ENCODE measurements at regions not wholly inside any gene's neighbourhood (a gene's known extent, or its start where the extent isn't known, plus 50 kb on each side); places are given as distances from the start of the nearest gene placed in this dataset.

DNA sequence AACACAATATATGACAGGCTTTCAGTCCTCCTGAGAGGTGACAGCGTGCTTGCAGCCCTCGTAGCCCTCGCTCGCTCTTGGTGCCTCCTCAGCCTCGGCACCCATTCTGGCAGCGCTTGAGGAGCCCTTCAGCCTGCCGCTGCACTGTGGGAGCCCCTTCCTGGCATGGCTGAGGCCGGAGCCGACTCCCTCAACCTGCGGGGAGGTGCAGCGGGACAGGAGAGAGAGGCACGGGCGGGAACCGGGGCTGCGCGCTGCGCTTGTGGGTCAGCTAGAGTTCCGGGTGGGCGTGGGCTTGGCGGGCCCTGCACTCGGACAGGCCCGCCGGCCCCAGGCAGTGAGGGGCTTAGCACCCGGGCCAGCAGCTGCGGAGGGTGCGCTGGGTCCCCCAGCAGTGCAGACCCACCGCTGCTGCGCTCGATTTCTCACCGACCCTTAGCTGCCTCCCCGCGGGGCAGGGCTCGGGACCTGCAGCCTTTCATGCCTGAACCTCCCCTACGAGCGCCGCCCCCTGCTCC, 60.4 kb upstream of the HRH1 start:
- CTCF ChIA-PET (ENCODE audit: partially characterized antibody), result interaction anchor here (0.7 to 9.3 kb wide), 11 partner anchors 17 to 312 kb away, joined by 3 to 76 read pairs (median 5); partner anchors contain the start of gene HRH1
- no peaks in the 10 kb centered on the region for H3K23me2 ChIP-seq (ENCODE audit: low read depth, low read length)
- FAIRE-seq, result no peak
- no peak for TF ChIP-seq ZNF274 (IDR thresholded peaks at IDR 0.05; ENCODE audit: borderline replicate concordance, extremely low read depth, low read length)
- no peak for TF ChIP-seq BCL11A (IDR thresholded peaks at IDR 0.05; ENCODE audit: low read depth in 2 of 2, low read length in 2 of 2)
- no peak for TF ChIP-seq BRCA1 (IDR thresholded peaks at IDR 0.05; ENCODE audit: low read depth, low read length)
- no peak for TF ChIP-seq GABPA (IDR thresholded peaks at IDR 0.05; ENCODE audit: borderline replicate concordance, insufficient read depth, low read length)
- no peak for TF ChIP-seq JUND (IDR thresholded peaks at IDR 0.05; ENCODE audit: low read length)
- TF ChIP-seq TAF7 (optimal IDR thresholded peaks at IDR 0.05; ENCODE audit: borderline replicate concordance, low read depth, low read length), result no peak
- TF ChIP-seq PHF8 (conservative IDR thresholded peaks at IDR 0.05; ENCODE audit: low read depth, low read length), result no peak
- TF ChIP-seq YY1 (IDR thresholded peaks at IDR 0.05; ENCODE audit: low read depth, low read length), result no peak
- no peak for TF ChIP-seq KDM4A (IDR thresholded peaks at IDR 0.05; ENCODE audit: low read depth, low read length, severe bottlenecking)
- no peak for TF ChIP-seq NRF1 (IDR thresholded peaks at IDR 0.05; ENCODE audit: low read depth, low read length)
- no peak for TF ChIP-seq SP4 (IDR thresholded peaks at IDR 0.05; ENCODE audit: low read length)
- TF ChIP-seq GTF2F1 (IDR thresholded peaks at IDR 0.05; ENCODE audit: borderline replicate concordance, low read depth, low read length), result no peak
- no peak for TF ChIP-seq JUN (IDR thresholded peaks at IDR 0.05; ENCODE audit: low read depth, low read length)
- TF ChIP-seq SIN3A (conservative IDR thresholded peaks at IDR 0.05 in 1 of 2, IDR thresholded peaks at IDR 0.05 in 1 of 2; ENCODE audit: low read depth in 1 of 2, low read length in 2 of 2), result no peak
- TF ChIP-seq CHD1 (IDR thresholded peaks at IDR 0.05; ENCODE audit: low read depth, low read length), result no peak

More for the DNA sequence above, 60.4 kb upstream of the HRH1 start:
- Histone ChIP-seq H4K91ac (replicated peaks; ENCODE audit: insufficient read length, low read length) (no peak overlapping the region), H3K9ac (replicated peaks in 1 of 4; ENCODE audit: extremely low read depth in 1 of 4, low read depth in 3 of 4, low read length in 3 of 4) (no peak overlapping the region), H3K23ac (ENCODE audit: insufficient read length) (no peak overlapping the region), H2BK5ac (ENCODE audit: low read depth, low read length) (no peak overlapping the region), H3K27me3 (replicated peaks in 1 of 4; ENCODE audit: control insufficient read depth in 3 of 4, extremely low read depth in 1 of 4, insufficient read depth in 3 of 4, low read length in 3 of 4) (peaks cover 0 to 3% (median 0%) of the 10 kb centered on the region in 4 experiments; a peak in 2 of 7 replicates), H2BK15ac (ENCODE audit: low read length) (no peak overlapping the region), H3K79me2 (ENCODE audit: control insufficient read depth in 1 of 2, insufficient read depth in 2 of 2, low read length in 2 of 2) (no peaks in the 10 kb centered on the region), H3K18ac (ENCODE audit: extremely low read depth, low read length) (no peak overlapping the region), H4K5ac (ENCODE audit: insufficient read length, low read depth, low read length) (no peak overlapping the region), H3K9me3 (ENCODE audit: insufficient read depth in 2 of 2, low read depth in 1 of 2, low read length in 1 of 2) (no peaks in the 10 kb centered on the region), H2BK120ac (replicated peaks; ENCODE audit: low read depth, low read length) (no peak overlapping the region), H2AFZ (ENCODE audit: low read length) (no peak overlapping the region), H3K4ac (replicated peaks; ENCODE audit: insufficient read length, low read depth, low read length) (no peak overlapping the region), H3K27ac (ENCODE audit: low read depth, low read length) (no peak overlapping the region), H2BK20ac (ENCODE audit: low read length) (no peak overlapping the region), H4K20me1 (replicated peaks in 1 of 2; ENCODE audit: control insufficient read depth in 1 of 2, insufficient read depth in 2 of 2, low read length in 2 of 2) (no peaks in the 10 kb centered on the region), H4K8ac (ENCODE audit: extremely low read depth, insufficient read depth, low read length) (no peak overlapping the region), H2BK12ac (ENCODE audit: low read depth, low read length) (no peak overlapping the region), H3K56ac (replicated peaks; ENCODE audit: insufficient read length, low read depth, low read length) (no peak overlapping the region), H2AK5ac (ENCODE audit: low read depth, low read length) (no peak overlapping the region), H3K14ac (ENCODE audit: insufficient read length) (no peak overlapping the region), H3K36me3 (ENCODE audit: control insufficient read depth in 2 of 4, insufficient read depth in 4 of 4, low read length in 3 of 4) (no peaks in the 10 kb centered on the region), H3K4me2 (ENCODE audit: insufficient read depth in 1 of 2, low read depth in 2 of 2, low read length in 2 of 2) (no peak overlapping the region), H3K4me1 (replicated peaks in 1 of 4; ENCODE audit: control insufficient read depth in 3 of 4, insufficient read depth in 4 of 4, low read length in 3 of 4) (peaks cover 0 to 8% (median 4%) of the 10 kb centered on the region in 4 experiments; a peak in 6 of 7 replicates), H3K4me3 (ENCODE audit: extremely low read depth in 1 of 4, insufficient read depth in 2 of 4, low read depth in 3 of 4, low read length in 4 of 4) (no peak overlapping the region), H3K79me1 (ENCODE audit: low read depth, low read length) (no peaks in the 10 kb centered on the region)
- 90% methylated on average over 24 of the region's 36 CpGs; no CpG with 5 or more reads in 1 of the 2 experiments for WGBS, 2 experiments (ENCODE audit: extremely low coverage in 1 of 2, insufficient coverage in 1 of 2, insufficient read length in 1 of 2, insufficient replicate concordance in 2 of 2, low coverage in 1 of 2, low lambda C conversion rate in 2 of 2, missing lambda C conversion rate in 1 of 2)
- POLR2A ChIA-PET (ENCODE audit: partially characterized antibody), result no interaction called here
- DNase-seq (ENCODE audit: low read depth in 1 of 2, low spot score in 2 of 2), result no peak
